Testis (tissue), 2 donors: ENCODE measurements at regions not wholly inside any gene's neighbourhood (a gene's known extent, or its start where the extent isn't known, plus 50 kb on each side); places are given as distances from the start of the nearest gene placed in this dataset.

Experiments used
- DNase-seq: peaks from one replicate; pipeline ENCODE4 v3.0.0-alpha.2; 2019
- H3K27ac ChIP-seq, 2 donors: fragments of 200-600 bp; sonication (generic); one replicate each; pipeline ENCODE4 v1.5.1; 2019
- H3K27me3 ChIP-seq: fragments of 200-600 bp; sonication (generic); one replicate; pipeline ENCODE4 v1.5.1; 2019
- H3K36me3 ChIP-seq: fragments of 200-600 bp; sonication (generic); one replicate; pipeline ENCODE4 v1.5.1; 2017; ENCODE audit warnings: low read depth; ENCODE audit errors: missing control alignments
- H3K4me1 ChIP-seq: fragments of 200-600 bp; sonication (generic); one replicate; pipeline ENCODE4 v1.5.1; 2019
- H3K4me3 ChIP-seq, 2 donors: fragments of 200-600 bp; sonication (generic); one replicate each; pipeline ENCODE4 v1.5.1; 2017 to 2019
- H3K9me3 ChIP-seq: fragments of 200-600 bp; sonication (generic); one replicate; pipeline ENCODE4 v1.5.1; 2017
- CTCF ChIP-seq, 3 experiments: fragments of 450-650 bp in 2 of 3; fragments of 200-600 bp in 1 of 3; sonication (generic) in 1 of 3; IDR thresholded peaks; one replicate each; pipeline ENCODE4 v1.5.1; 2016 to 2019; ENCODE audit warnings: antibody characterized with exemption in 3 of 3, mild to moderate bottlenecking in 2 of 3, moderate library complexity in 1 of 3
- POLR2A ChIP-seq: fragments of 450-650 bp; IDR thresholded peaks from one replicate; pipeline ENCODE4 v1.6.1; 2017; ENCODE audit warnings: antibody characterized with exemption, mild to moderate bottlenecking, moderate library complexity
- WGBS, 2 donors: methylation state at CpG; one replicate each; pipeline ENCODE4 v1.1.5; 2018; 5-methylcytosine and 5-hydroxymethylcytosine counted together
- intact Hi-C: fragments of 100-400 bp; cut with DNase I; formaldehyde crosslinking; loops from one replicate; pipeline ENCODE4 v1.15.1; 2023; ENCODE audit warnings: low total_unique reads

GRCh38 chr4:11497212-11497806 is 68.6 kb upstream of the HS3ST1 start:
- WGBS, 2 donors: 80 to 93% methylated on average over 1 of the region's 1 CpG
- no peaks in the 10 kb centered on the region for H3K4me1 ChIP-seq
- no peak overlapping the region for H3K27ac ChIP-seq
- no peaks in the 10 kb centered on the region for H3K36me3 ChIP-seq
- intact Hi-C loops: no loop called here
- H3K9me3 ChIP-seq: no peaks in the 10 kb centered on the region
- no peak for DNase-seq
- H3K27me3 ChIP-seq: no peaks in the 10 kb centered on the region
- H3K4me3 ChIP-seq: no peak overlapping the region
- TF ChIP-seq CTCF (IDR thresholded peaks at IDR 0.05) (no peak), POLR2A (no peak)

- H3K9me3 ChIP-seq: no peaks in the 10 kb centered on the region
- intact Hi-C loops: no loop called here
- no peak for TF ChIP-seq POLR2A
- TF ChIP-seq CTCF (IDR thresholded peaks at IDR 0.05): no peak
- H3K4me1 ChIP-seq: no peaks in the 10 kb centered on the region
- DNase-seq: no peak
- WGBS, 2 donors: 80 to 88% methylated on average over 7 of the region's 7 CpGs
- no peak overlapping the region for H3K27ac ChIP-seq
- no peak overlapping the region for H3K4me3 ChIP-seq
- H3K36me3 ChIP-seq: no peaks in the 10 kb centered on the region
- no peaks in the 10 kb centered on the region for H3K27me3 ChIP-seq
Measured at GRCh38 chr4:11496351-11496829, 67.7 kb upstream of the HS3ST1 start.

- intact Hi-C loops: no loop called here
- no peak for DNase-seq
- Histone ChIP-seq H3K36me3 (no peaks in the 10 kb centered on the region), H3K4me1 (no peaks in the 10 kb centered on the region), H3K27ac (no peak overlapping the region), H3K27me3 (no peaks in the 10 kb centered on the region), H3K4me3 (no peak overlapping the region), H3K9me3 (no peaks in the 10 kb centered on the region)
- WGBS, 2 donors: 83 to 88% methylated on average over 2 of the region's 2 CpGs
- TF ChIP-seq POLR2A (no peak), CTCF (IDR thresholded peaks at IDR 0.05) (no peak)
Measured at GRCh38 chr4:11495818-11496217, 67.1 kb upstream of the HS3ST1 start.

GRCh38 chr4:11495291-11495690 is 66.6 kb upstream of the HS3ST1 start:
- TF ChIP-seq CTCF (IDR thresholded peaks at IDR 0.05) (no peak), POLR2A (no peak)
- Histone ChIP-seq H3K4me3 (no peak overlapping the region), H3K27ac (no peak overlapping the region), H3K9me3 (no peaks in the 10 kb centered on the region), H3K4me1 (no peaks in the 10 kb centered on the region), H3K36me3 (no peaks in the 10 kb centered on the region), H3K27me3 (no peaks in the 10 kb centered on the region)
- no peak for DNase-seq
- intact Hi-C loops: no loop called here

GRCh38 chr4:11494232-11494631 is 65.5 kb upstream of the HS3ST1 start:
- intact Hi-C loops: no loop called here
- no peaks in the 10 kb centered on the region for H3K9me3 ChIP-seq
- TF ChIP-seq CTCF (IDR thresholded peaks at IDR 0.05) (no peak), POLR2A (no peak)
- no peak overlapping the region for H3K4me3 ChIP-seq
- H3K27me3 ChIP-seq: no peaks in the 10 kb centered on the region
- no peak overlapping the region for H3K27ac ChIP-seq
- no peak for DNase-seq
- H3K4me1 ChIP-seq: no peaks in the 10 kb centered on the region
- no peaks in the 10 kb centered on the region for H3K36me3 ChIP-seq
- WGBS, 2 donors: 74 to 80% methylated on average over 3 of the region's 3 CpGs
